Astrocyte of the spinal cord (primary cell): ENCODE measurements at regions not wholly inside any gene's neighbourhood (a gene's known extent, or its start where the extent isn't known, plus 50 kb on each side); places are given as distances from the start of the nearest gene placed in this dataset.

Source experiments
- DNase-seq: peaks from one replicate; pipeline ENCODE4 v3.0.0; 2011; ENCODE audit warnings: low read depth, low spot score
- H3K4me3 ChIP-seq: 2 replicates; pipeline ENCODE4 v1.5.1; 2011; ENCODE audit warnings: low read depth, mild to moderate bottlenecking, low read length, moderate library complexity
- CTCF ChIP-seq: IDR thresholded peaks from 2 replicates; pipeline ENCODE4 v1.5.1; 2012; ENCODE audit warnings: low read depth, mild to moderate bottlenecking, low read length, inconsistent platforms
- in situ Hi-C: cut with HindIII; loops from 2 replicates; pipeline ENCODE4 v1.10.0; 2017; ENCODE audit warnings: low sequenced_read_pairs

GRCh38 chr11:127559978-127560377 is 559.4 kb upstream of the KIRREL3 start:
- no peak for TF ChIP-seq CTCF
- in situ Hi-C loops, result no loop called here
- no peak for DNase-seq
- H3K4me3 ChIP-seq, result no peak overlapping the region

GRCh38 chr11:127552446-127552845 is 551.9 kb upstream of the KIRREL3 start:
- no peak for TF ChIP-seq CTCF
- in situ Hi-C loops, result no loop called here

GRCh38 chr11:127531167-127531566 is 530.6 kb upstream of the KIRREL3 start:
- no peak overlapping the region for H3K4me3 ChIP-seq
- DNase-seq, result no peak
- in situ Hi-C loops, result no loop called here
- TF ChIP-seq CTCF, result no peak

More at GRCh38 chr11:127552446-127552845, 551.9 kb upstream of the KIRREL3 start:
- no peak overlapping the region for H3K4me3 ChIP-seq
- DNase-seq, result peak; percentile 2

- in situ Hi-C loops, result no loop called here
- TF ChIP-seq CTCF, result no peak
- no peak overlapping the region for H3K4me3 ChIP-seq
- no peak for DNase-seq
Observed at GRCh38 chr11:127528297-127528696, 527.7 kb upstream of the KIRREL3 start.

GRCh38 chr11:127524618-127525017 is 524.0 kb upstream of the KIRREL3 start:
- no peak for DNase-seq
- H3K4me3 ChIP-seq, result no peak overlapping the region
- no peak for TF ChIP-seq CTCF
- in situ Hi-C loops, result no loop called here

- in situ Hi-C loops, result no loop called here
- H3K4me3 ChIP-seq, result no peak overlapping the region
- no peak for TF ChIP-seq CTCF
- DNase-seq, result peak; percentile 54
Observed at GRCh38 chr11:127521413-127521812, 520.8 kb upstream of the KIRREL3 start.

- in situ Hi-C loops, result no loop called here
- TF ChIP-seq CTCF, result no peak
- DNase-seq, result no peak
- H3K4me3 ChIP-seq, result no peak overlapping the region
Observed at GRCh38 chr11:127507851-127508250, 507.3 kb upstream of the KIRREL3 start.
